IMR-90 (cell line): ENCODE measurements at regions not wholly inside any gene's neighbourhood (a gene's known extent, or its start where the extent isn't known, plus 50 kb on each side); places are given as distances from the start of the nearest gene placed in this dataset.

Experiments used
- ATAC-seq: fragments of 200-7000 bp; cut with Tn5 transposase; 2 replicates; pipeline ENCODE4 v1.9.1; 2020; ENCODE audit warnings: low read depth, mild to moderate bottlenecking, moderate library complexity
- BruUV-seq: library from RNA; stranded (reverse); fragments of 400-500 nt; replicated peaks from 2 replicates; lab custom pipeline; 2021; lab: Mats Ljungman, UMichigan
- CTCF ChIA-PET: fragments of 300-600 bp; formaldehyde crosslinking; extraction: SDS; loops from one replicate; lab custom pipeline; 2021; ENCODE audit warnings: antibody characterized with exemption; lab: Yijun Ruan, JAX
- POLR2A ChIA-PET: fragments of 300-600 bp; sonication (Branson Sonifier 250); formaldehyde crosslinking; loops from one replicate; lab custom pipeline; 2022; ENCODE audit warnings: antibody characterized with exemption; ENCODE audit not compliant: unreplicated experiment; lab: Charles Lee
- DNase-seq: peaks from one replicate; pipeline ENCODE4 v3.0.0; 2013
- H2AFZ ChIP-seq: replicated peaks from 2 replicates; pipeline ENCODE3; 2013; ENCODE audit warnings: low read length, mild to moderate bottlenecking; ENCODE audit not compliant: poor library complexity
- H2AK5ac ChIP-seq: 2 replicates; pipeline ENCODE4 v1.6.1; 2013; ENCODE audit warnings: low read depth, low read length, inconsistent platforms
- H2AK9ac ChIP-seq: replicated peaks from 2 replicates; pipeline ENCODE3; 2013; ENCODE audit warnings: mild to moderate bottlenecking, low read depth, low read length, moderate library complexity; ENCODE audit not compliant: poor library complexity
- H2BK120ac ChIP-seq: 2 replicates; pipeline ENCODE4 v1.6.1; 2013; ENCODE audit warnings: low read depth, low read length, inconsistent platforms
- H2BK15ac ChIP-seq: 3 replicates; pipeline ENCODE4 v1.6.1; 2013; ENCODE audit warnings: low read depth, low read length, inconsistent platforms
- H2BK20ac ChIP-seq: 2 replicates; pipeline ENCODE4 v1.6.1; 2013; ENCODE audit warnings: low read depth, mild to moderate bottlenecking, inconsistent platforms, low read length, moderate library complexity
- H2BK5ac ChIP-seq: 2 replicates; pipeline ENCODE4 v1.6.1; 2013; ENCODE audit warnings: mild to moderate bottlenecking, low read depth, low read length, inconsistent platforms; ENCODE audit not compliant: poor library complexity, severe bottlenecking
- H3K14ac ChIP-seq: replicated peaks from 2 replicates; pipeline ENCODE4 v1.6.1; 2013; ENCODE audit warnings: low read depth, low read length, inconsistent platforms
- H3K18ac ChIP-seq: 2 replicates; pipeline ENCODE4 v1.6.1; 2013; ENCODE audit warnings: low read depth, low read length, control low read depth
- H3K23ac ChIP-seq: 2 replicates; pipeline ENCODE4 v1.6.1; 2013; ENCODE audit warnings: low read depth, low read length, inconsistent platforms
- H3K27ac ChIP-seq: 2 replicates; pipeline ENCODE4 v1.5.1; 2013; ENCODE audit warnings: mild to moderate bottlenecking, control low read depth, low read length; ENCODE audit not compliant: insufficient read depth
- H3K27me3 ChIP-seq: 2 replicates; pipeline ENCODE4 v1.6.1; 2013; ENCODE audit warnings: low read length; ENCODE audit not compliant: control insufficient read depth, insufficient read depth
- H3K36me3 ChIP-seq: 2 replicates; pipeline ENCODE4 v1.6.1; 2013; ENCODE audit warnings: low read length, mixed read lengths; ENCODE audit not compliant: control insufficient read depth, insufficient read depth
- H3K4ac ChIP-seq: 2 replicates; pipeline ENCODE4 v1.6.1; 2013; ENCODE audit warnings: low read depth, low read length, inconsistent platforms
- H3K4me1 ChIP-seq: 2 replicates; pipeline ENCODE4 v1.6.1; 2013; ENCODE audit warnings: low read length, mixed read lengths; ENCODE audit not compliant: control insufficient read depth, insufficient read depth
- H3K4me2 ChIP-seq: 2 replicates; pipeline ENCODE4 v1.6.1; 2013; ENCODE audit warnings: low read depth, mild to moderate bottlenecking, control low read depth, low read length, moderate library complexity
- H3K4me3 ChIP-seq: 2 replicates; pipeline ENCODE4 v1.5.1; 2013; ENCODE audit warnings: low read depth, mild to moderate bottlenecking, control low read depth, low read length, moderate library complexity; ENCODE audit not compliant: insufficient read depth
- H3K56ac ChIP-seq: 2 replicates; pipeline ENCODE4 v1.6.1; 2013; ENCODE audit warnings: low read length, inconsistent platforms; ENCODE audit not compliant: insufficient read depth; ENCODE audit errors: extremely low read depth
- H3K79me1 ChIP-seq, 2 experiments: 2 replicates each; pipeline ENCODE4 v1.6.1; 2013; ENCODE audit warnings: low read length in 2 of 2, inconsistent platforms in 1 of 2, low read depth in 1 of 2
- H3K9ac ChIP-seq: 2 replicates; pipeline ENCODE4 v1.6.1; 2013; ENCODE audit warnings: low read depth, low read length, control low read depth
- H3K9me1 ChIP-seq: 2 replicates; pipeline ENCODE4 v1.6.1; 2013; ENCODE audit warnings: low read length, inconsistent platforms; ENCODE audit not compliant: insufficient read depth
- H3K9me3 ChIP-seq: 2 replicates; pipeline ENCODE4 v1.6.1; 2013; ENCODE audit warnings: low read length; ENCODE audit not compliant: control insufficient read depth, insufficient read depth
- H4K20me1 ChIP-seq: 2 replicates; pipeline ENCODE4 v1.6.1; 2013; ENCODE audit warnings: low read length, inconsistent platforms; ENCODE audit not compliant: insufficient read depth
- H4K5ac ChIP-seq: 2 replicates; pipeline ENCODE4 v1.6.1; 2013; ENCODE audit warnings: mild to moderate bottlenecking, low read depth, low read length, control low read depth
- H4K8ac ChIP-seq, 2 experiments: 2 replicates each; pipeline ENCODE4 v1.6.1; 2013; ENCODE audit warnings: low read depth in 2 of 2, low read length in 2 of 2, control low read depth in 1 of 2, inconsistent platforms in 1 of 2
- H4K91ac ChIP-seq: 2 replicates; pipeline ENCODE4 v1.6.1; 2013; ENCODE audit warnings: low read depth, low read length, inconsistent platforms; ENCODE audit not compliant: insufficient read depth
- BHLHE40 ChIP-seq: fragments of 150-350 bp; IDR thresholded peaks from 2 replicates; pipeline ENCODE4 v1.6.1; 2016; ENCODE audit warnings: mild to moderate bottlenecking, low read depth, low read length
- CEBPB ChIP-seq: IDR thresholded peaks from 2 replicates; pipeline ENCODE4 v1.6.1; 2012; ENCODE audit warnings: low read depth, low read length, improper control_type of control experiment
- CHD1 ChIP-seq: IDR thresholded peaks from 2 replicates; pipeline ENCODE4 v1.6.1; 2012; ENCODE audit warnings: low read depth, low read length, improper control_type of control experiment
- ELK1 ChIP-seq: fragments of 150-350 bp; IDR thresholded peaks from 2 replicates; pipeline ENCODE4 v1.6.1; 2016; ENCODE audit warnings: low read depth, mild to moderate bottlenecking, low read length, moderate library complexity, borderline replicate concordance
- FOS ChIP-seq: fragments of 150-350 bp; IDR thresholded peaks from 2 replicates; pipeline ENCODE4 v1.6.1; 2016; ENCODE audit warnings: low read depth, low read length
- MAFK ChIP-seq: IDR thresholded peaks from 2 replicates; pipeline ENCODE4 v1.6.1; 2012; ENCODE audit warnings: low read depth, low read length, improper control_type of control experiment
- MAZ ChIP-seq: IDR thresholded peaks from 2 replicates; pipeline ENCODE4 v1.6.1; 2012; ENCODE audit warnings: low read depth, mild to moderate bottlenecking, low read length, improper control_type of control experiment, moderate library complexity, borderline replicate concordance
- MXI1 ChIP-seq: IDR thresholded peaks from 2 replicates; pipeline ENCODE4 v1.6.1; 2012; ENCODE audit warnings: low read depth, mild to moderate bottlenecking, low read length, moderate library complexity, borderline replicate concordance
- NFE2L2 ChIP-seq: fragments of 150-350 bp; IDR thresholded peaks from 2 replicates; pipeline ENCODE4 v1.6.1; 2016; ENCODE audit warnings: low read depth, mild to moderate bottlenecking, low read length
- POLR2A ChIP-seq: IDR thresholded peaks from 2 replicates; pipeline ENCODE4 v1.6.1; 2012; ENCODE audit warnings: mild to moderate bottlenecking, low read depth, low read length
- RAD21 ChIP-seq: IDR thresholded peaks from 2 replicates; pipeline ENCODE4 v1.6.1; 2012; ENCODE audit warnings: low read length, improper control_type of control experiment
- RCOR1 ChIP-seq: IDR thresholded peaks from 2 replicates; pipeline ENCODE4 v1.6.1; 2012; ENCODE audit warnings: mild to moderate bottlenecking, low read length, improper control_type of control experiment; ENCODE audit not compliant: insufficient replicate concordance
- RFX5 ChIP-seq: IDR thresholded peaks from 2 replicates; pipeline ENCODE4 v1.8.0; 2012; ENCODE audit warnings: low read depth, mild to moderate bottlenecking, low read length, moderate library complexity
- SMC3 ChIP-seq: fragments of 150-350 bp; IDR thresholded peaks from 2 replicates; pipeline ENCODE4 v1.6.1; 2016; ENCODE audit warnings: low read depth, mild to moderate bottlenecking, antibody characterized with exemption, low read length, moderate library complexity
- USF2 ChIP-seq: fragments of 150-350 bp; IDR thresholded peaks from 2 replicates; pipeline ENCODE4 v1.6.1; 2017; ENCODE audit warnings: mild to moderate bottlenecking, antibody characterized with exemption, low read length, low read depth
- WGBS, 2 experiments: methylation state at CpG; one replicate each; pipeline versions ENCODE4 v1.1.5 to v1.1.7; 2013; ENCODE audit warnings: missing lambda C conversion rate in 2 of 2; ENCODE audit not compliant: insufficient read length in 1 of 2; ENCODE audit errors: extremely low coverage in 2 of 2; 5-methylcytosine and 5-hydroxymethylcytosine counted together
- dilution Hi-C: fragments of 300-500 bp; cut with HindIII; formaldehyde crosslinking; loops from one replicate; pipeline ENCODE4 v1.14.3; 2018; ENCODE audit warnings: low sequenced_read_pairs; ENCODE audit not compliant: unreplicated experiment
- in situ Hi-C: fragments of 300-500 bp; cut with MboI; formaldehyde crosslinking; loops from 3 replicates; pipeline ENCODE4 v1.14.3; 2019; ENCODE audit warnings: low sequenced_read_pairs, inconsistent platforms, mixed read lengths
- intact Hi-C: fragments of 100-400 bp; cut with micrococcal nuclease; formaldehyde crosslinking; loops from 2 replicates; pipeline ENCODE4 v1.10.0; 2022
- TF ChIP-seq, protein P1 (sequence below): conservative IDR thresholded peaks from 2 replicates; pipeline ENCODE4 v1.5.1; 2012; ENCODE audit warnings: mild to moderate bottlenecking, low read depth, low read length, improper control_type of control experiment

DNA sequence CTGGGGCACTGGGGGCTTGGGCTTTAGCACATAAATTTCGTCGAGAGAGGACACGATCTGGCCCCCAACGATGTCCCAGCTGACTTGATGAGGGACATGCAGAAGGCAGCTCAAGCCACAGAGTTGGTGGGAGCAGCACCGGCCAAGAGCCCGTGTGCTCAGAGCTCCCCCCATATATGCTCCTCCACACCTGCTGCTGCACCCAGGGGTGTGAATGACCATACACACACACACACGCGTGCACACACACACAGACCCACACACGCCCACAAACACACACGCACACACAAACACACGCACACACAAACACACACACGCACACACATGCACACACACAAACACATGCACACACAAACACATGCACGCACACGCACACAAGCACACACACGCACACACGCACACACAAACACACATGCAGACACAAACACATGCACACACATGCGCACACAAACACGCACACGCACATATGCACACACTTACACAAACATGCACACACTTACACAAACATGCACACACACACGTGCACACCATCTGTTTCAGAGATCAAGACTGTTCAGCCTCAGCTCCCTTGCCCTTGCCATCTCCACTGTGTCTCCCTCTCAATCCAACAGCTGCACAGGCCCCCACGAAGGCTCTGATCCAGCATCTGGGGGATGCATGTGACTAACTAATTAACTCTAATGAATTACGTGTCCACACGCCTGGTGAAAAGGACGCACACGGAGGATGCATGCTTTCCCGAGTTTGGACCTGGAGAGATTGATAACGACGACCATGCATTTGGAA, 85.6 kb upstream of the TNRC6C start:
- DNase-seq, result no peak
- peaks cover 11% of the 10 kb centered on the region for H3K9me3 ChIP-seq
- H3K79me1 ChIP-seq, result no peaks in the 10 kb centered on the region
- H3K36me3 ChIP-seq, result no peaks in the 10 kb centered on the region
- H2BK120ac ChIP-seq, result no peak overlapping the region
- intact Hi-C loops (no loop called here), dilution Hi-C loops (no loop called here), in situ Hi-C loops (no loop called here)
- ATAC-seq, result no peak
- no peak overlapping the region for H3K14ac ChIP-seq
- H3K4ac ChIP-seq, result no peak overlapping the region
- H4K20me1 ChIP-seq, result no peaks in the 10 kb centered on the region; the same call in 1 of the 2 replicates
- H3K27ac ChIP-seq, result no peak overlapping the region
- H2AK9ac ChIP-seq, result no peak overlapping the region
- H2BK5ac ChIP-seq, result peak overlapping the region; percentile 54
- H3K18ac ChIP-seq, result no peak overlapping the region
- no peak overlapping the region for H2AFZ ChIP-seq
- no peaks in the 10 kb centered on the region for H3K9me1 ChIP-seq
- TF ChIP-seq, protein P1, sequence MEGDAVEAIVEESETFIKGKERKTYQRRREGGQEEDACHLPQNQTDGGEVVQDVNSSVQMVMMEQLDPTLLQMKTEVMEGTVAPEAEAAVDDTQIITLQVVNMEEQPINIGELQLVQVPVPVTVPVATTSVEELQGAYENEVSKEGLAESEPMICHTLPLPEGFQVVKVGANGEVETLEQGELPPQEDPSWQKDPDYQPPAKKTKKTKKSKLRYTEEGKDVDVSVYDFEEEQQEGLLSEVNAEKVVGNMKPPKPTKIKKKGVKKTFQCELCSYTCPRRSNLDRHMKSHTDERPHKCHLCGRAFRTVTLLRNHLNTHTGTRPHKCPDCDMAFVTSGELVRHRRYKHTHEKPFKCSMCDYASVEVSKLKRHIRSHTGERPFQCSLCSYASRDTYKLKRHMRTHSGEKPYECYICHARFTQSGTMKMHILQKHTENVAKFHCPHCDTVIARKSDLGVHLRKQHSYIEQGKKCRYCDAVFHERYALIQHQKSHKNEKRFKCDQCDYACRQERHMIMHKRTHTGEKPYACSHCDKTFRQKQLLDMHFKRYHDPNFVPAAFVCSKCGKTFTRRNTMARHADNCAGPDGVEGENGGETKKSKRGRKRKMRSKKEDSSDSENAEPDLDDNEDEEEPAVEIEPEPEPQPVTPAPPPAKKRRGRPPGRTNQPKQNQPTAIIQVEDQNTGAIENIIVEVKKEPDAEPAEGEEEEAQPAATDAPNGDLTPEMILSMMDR, result no peak
- TF ChIP-seq CHD1 (no peak), MAZ (no peak), NFE2L2 (no peak), MAFK (no peak), SMC3 (no peak), POLR2A (no peak), RAD21 (no peak), BHLHE40 (no peak), MXI1 (no peak), ELK1 (no peak), CEBPB (no peak), USF2 (no peak), RCOR1 (no peak), RFX5 (no peak), FOS (no peak)
- ChIA-PET POLR2A (no interaction called here), CTCF (no interaction called here)
- H4K5ac ChIP-seq, result no peak overlapping the region
- no peak overlapping the region for H2AK5ac ChIP-seq
- no peak overlapping the region for H3K56ac ChIP-seq
- H3K4me3 ChIP-seq, result no peak overlapping the region
- H3K9ac ChIP-seq, result no peak overlapping the region
- no TSS peak for BruUV-seq
- no peak overlapping the region for H2BK15ac ChIP-seq
- no peak overlapping the region for H3K4me2 ChIP-seq
- peaks cover 29% of the 10 kb centered on the region for H3K27me3 ChIP-seq
- H3K23ac ChIP-seq, result no peak overlapping the region
- H4K8ac ChIP-seq, result no peak overlapping the region
- no peak overlapping the region for H4K91ac ChIP-seq
- no peak overlapping the region for H2BK20ac ChIP-seq
- H3K4me1 ChIP-seq, result no peaks in the 10 kb centered on the region
- WGBS, 2 experiments, result 66% methylated on average over 16 of the region's 28 CpGs; no CpG with 5 or more reads in 1 of the 2 experiments
